H1 (cell line): ENCODE measurements at regions not wholly inside any gene's neighbourhood (a gene's known extent, or its start where the extent isn't known, plus 50 kb on each side); places are given as distances from the start of the nearest gene placed in this dataset.

Experiments
- ASH2L ChIP-seq: fragments of 200-600, 300-600 bp; sonication (generic); IDR thresholded peaks from one replicate; pipeline ENCODE4 v1.7.1; 2017; ENCODE audit warnings: low read length
- CREB1 ChIP-seq: IDR thresholded peaks from 2 replicates; pipeline ENCODE4 v1.6.1; 2012; ENCODE audit warnings: inconsistent platforms
- SRF ChIP-seq: IDR thresholded peaks from 2 replicates; pipeline ENCODE4 v1.6.1; 2011; ENCODE audit warnings: mild to moderate bottlenecking, low read depth, low read length, moderate library complexity
- YY1 ChIP-seq: IDR thresholded peaks from 2 replicates; pipeline ENCODE4 v1.6.1; 2011; ENCODE audit warnings: low read depth, mild to moderate bottlenecking, low read length
- TF ChIP-seq, protein P1 (sequence below): IDR thresholded peaks from 2 replicates; pipeline ENCODE4 v1.6.1; 2012; ENCODE audit warnings: low read length, inconsistent platforms

- TF ChIP-seq, protein P1, sequence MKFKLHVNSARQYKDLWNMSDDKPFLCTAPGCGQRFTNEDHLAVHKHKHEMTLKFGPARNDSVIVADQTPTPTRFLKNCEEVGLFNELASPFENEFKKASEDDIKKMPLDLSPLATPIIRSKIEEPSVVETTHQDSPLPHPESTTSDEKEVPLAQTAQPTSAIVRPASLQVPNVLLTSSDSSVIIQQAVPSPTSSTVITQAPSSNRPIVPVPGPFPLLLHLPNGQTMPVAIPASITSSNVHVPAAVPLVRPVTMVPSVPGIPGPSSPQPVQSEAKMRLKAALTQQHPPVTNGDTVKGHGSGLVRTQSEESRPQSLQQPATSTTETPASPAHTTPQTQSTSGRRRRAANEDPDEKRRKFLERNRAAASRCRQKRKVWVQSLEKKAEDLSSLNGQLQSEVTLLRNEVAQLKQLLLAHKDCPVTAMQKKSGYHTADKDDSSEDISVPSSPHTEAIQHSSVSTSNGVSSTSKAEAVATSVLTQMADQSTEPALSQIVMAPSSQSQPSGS = no peak
- TF ChIP-seq CREB1 (no peak), YY1 (no peak), SRF (no peak), ASH2L (no peak)
Observed at GRCh38 chr16:5379954-5380353, 282.4 kb upstream of the EEF2KMT start (continued).
